ENCODE measurements at regions not wholly inside any gene's neighbourhood (a gene's known extent, or its start where the extent isn't known, plus 50 kb on each side); places are given as distances from the start of the nearest gene placed in this dataset.
"Not testable (repeated sequence)": the region's sequence is repeated elsewhere in the genome, so short reads cannot be mapped to it uniquely, and the experiment has no call there.

GRCh38 chrX:42832764-42833549 lies 55.0 kb upstream of the PPP1R2C start:
- no peak for DNase-seq (ENCODE audit: extremely low read depth, low read depth, low spot score)

- not testable (repeated sequence) for DNase-seq (ENCODE audit: extremely low read depth, low read depth, low spot score)
Observed at GRCh38 chrX:42833550-42833940, 55.6 kb upstream of the PPP1R2C start.

- DNase-seq (ENCODE audit: extremely low read depth, low read depth, low spot score): no peak
Observed at GRCh38 chrX:42837101-42837726, 59.3 kb upstream of the PPP1R2C start.

- DNase-seq (ENCODE audit: extremely low read depth, low read depth, low spot score): no peak
Observed at GRCh38 chrX:42837747-42838146, 59.8 kb upstream of the PPP1R2C start.

GRCh38 chrX:42839632-42840031 lies 61.7 kb upstream of the PPP1R2C start:
- DNase-seq (ENCODE audit: extremely low read depth, low read depth, low spot score): no peak

- DNase-seq (ENCODE audit: extremely low read depth, low read depth, low spot score): no peak
Observed at GRCh38 chrX:42846741-42847140, 68.8 kb upstream of the PPP1R2C start.

GRCh38 chrX:42855259-42855658 lies 77.3 kb upstream of the PPP1R2C start:
- DNase-seq (ENCODE audit: extremely low read depth, low read depth, low spot score): no peak

GRCh38 chrX:42857766-42858165 lies 79.8 kb upstream of the PPP1R2C start:
- DNase-seq (ENCODE audit: extremely low read depth, low read depth, low spot score): no peak

- no peak for DNase-seq (ENCODE audit: extremely low read depth, low read depth, low spot score)
Observed at GRCh38 chrX:42869011-42869410, 91.0 kb upstream of the PPP1R2C start.

- no peak for DNase-seq (ENCODE audit: extremely low read depth, low read depth, low spot score)
Observed at GRCh38 chrX:42869659-42870476, 91.9 kb upstream of the PPP1R2C start.

GRCh38 chrX:42886519-42886918 lies 108.6 kb upstream of the PPP1R2C start:
- no peak for DNase-seq (ENCODE audit: extremely low read depth, low read depth, low spot score)

GRCh38 chrX:42900947-42901346 lies 123.0 kb upstream of the PPP1R2C start:
- DNase-seq (ENCODE audit: extremely low read depth, low read depth, low spot score): no peak

- no peak for DNase-seq (ENCODE audit: extremely low read depth, low read depth, low spot score)
Observed at GRCh38 chrX:42902513-42902912, 124.5 kb upstream of the PPP1R2C start.

- DNase-seq (ENCODE audit: extremely low read depth, low read depth, low spot score): no peak
Observed at GRCh38 chrX:42920752-42921151, 142.8 kb upstream of the PPP1R2C start.

- no peak for DNase-seq (ENCODE audit: extremely low read depth, low read depth, low spot score)
Observed at GRCh38 chrX:42930071-42930470, 152.1 kb upstream of the PPP1R2C start.

- no peak for DNase-seq (ENCODE audit: extremely low read depth, low read depth, low spot score)
Observed at GRCh38 chrX:42930951-42931350, 153.0 kb upstream of the PPP1R2C start.

GRCh38 chrX:42933187-42933586 lies 155.2 kb upstream of the PPP1R2C start:
- no peak for DNase-seq (ENCODE audit: extremely low read depth, low read depth, low spot score)

- no peak for DNase-seq (ENCODE audit: extremely low read depth, low read depth, low spot score)
Observed at GRCh38 chrX:42934020-42934726, 156.2 kb upstream of the PPP1R2C start.

- DNase-seq (ENCODE audit: extremely low read depth, low read depth, low spot score): no peak
Observed at GRCh38 chrX:42941671-42942070, 163.7 kb upstream of the PPP1R2C start.

- no peak for DNase-seq (ENCODE audit: extremely low read depth, low read depth, low spot score)
Observed at GRCh38 chrX:42943051-42943974, 165.3 kb upstream of the PPP1R2C start.

Data from glomerular endothelial cell (primary cell).